C4-2B (cell line): ENCODE measurements at regions not wholly inside any gene's neighbourhood (a gene's known extent, or its start where the extent isn't known, plus 50 kb on each side); places are given as distances from the start of the nearest gene placed in this dataset.

Experiments
- CTCF ChIP-seq: fragments of 450-650 bp; conservative IDR thresholded peaks from 2 replicates; pipeline ENCODE4 v1.5.1; 2017; ENCODE audit warnings: mild to moderate bottlenecking
- ZFX ChIP-seq: fragments of 450-650 bp; IDR thresholded peaks from 2 replicates; pipeline ENCODE4 v1.6.1; 2017

DNA sequence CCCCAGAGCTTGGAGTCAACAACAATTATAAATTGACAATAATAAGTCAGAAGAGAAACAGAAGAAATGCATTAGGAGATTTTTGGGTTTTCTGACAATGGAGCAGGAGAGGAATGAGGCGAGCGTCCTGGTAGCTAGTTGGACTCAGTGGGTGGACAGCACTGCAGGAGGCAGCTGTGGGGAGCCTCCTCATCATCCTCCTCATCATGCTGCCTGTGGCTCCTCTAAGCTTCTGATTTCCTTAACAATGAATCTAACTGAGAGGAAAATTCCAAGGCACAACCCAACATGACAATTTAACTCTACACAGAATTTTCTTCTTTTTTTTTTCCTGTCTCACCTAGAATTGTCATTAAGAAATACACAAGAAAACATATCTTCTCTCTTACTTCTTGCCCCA, 357.1 kb upstream of the NOCT start:
- no peak for TF ChIP-seq CTCF
- no peak for TF ChIP-seq ZFX
